Activated CD4-positive, alpha-beta T cell treated with anti-CD3 and anti-CD28 coated beads, Interleukin-2, amount 10 ng/mL, durations not matched to agents 7 days and 5 days (primary cell): ENCODE measurements at regions not wholly inside any gene's neighbourhood (a gene's known extent, or its start where the extent isn't known, plus 50 kb on each side); places are given as distances from the start of the nearest gene placed in this dataset.

Experiments used
- CTCF ChIA-PET: fragments of 350-600 bp; sonication (Branson Sonifier 250); formaldehyde crosslinking; loops from one replicate; lab custom pipeline; 2021; ENCODE audit warnings: antibody characterized with exemption; lab: Charles Lee
- POLR2A ChIA-PET: fragments of 350-600 bp; sonication (Branson Sonifier 250); formaldehyde crosslinking; loops from one replicate; lab custom pipeline; 2021; ENCODE audit warnings: antibody characterized with exemption; lab: Charles Lee
- DNase-seq: peaks from one replicate; pipeline ENCODE4 v3.0.0-alpha.2; 2020
- H3K27ac Mint-ChIP-seq: one replicate; pipeline ENCODE4 v1.8.0; 2021; ENCODE audit warnings: mild to moderate bottlenecking, moderate library complexity, mixed read lengths
- H3K27me3 Mint-ChIP-seq: one replicate; pipeline ENCODE4 v1.8.0; 2021; ENCODE audit warnings: mixed read lengths
- H3K36me3 Mint-ChIP-seq: one replicate; pipeline ENCODE4 v1.8.0; 2021; ENCODE audit warnings: low read depth, mixed read lengths
- H3K4me1 Mint-ChIP-seq: one replicate; pipeline ENCODE4 v1.8.0; 2021; ENCODE audit warnings: mixed read lengths
- H3K4me3 Mint-ChIP-seq: one replicate; pipeline ENCODE4 v1.8.0; 2021; ENCODE audit warnings: mild to moderate bottlenecking, moderate library complexity, mixed read lengths
- H3K9me3 Mint-ChIP-seq: one replicate; pipeline ENCODE4 v1.8.0; 2021; ENCODE audit warnings: mixed read lengths

DNA sequence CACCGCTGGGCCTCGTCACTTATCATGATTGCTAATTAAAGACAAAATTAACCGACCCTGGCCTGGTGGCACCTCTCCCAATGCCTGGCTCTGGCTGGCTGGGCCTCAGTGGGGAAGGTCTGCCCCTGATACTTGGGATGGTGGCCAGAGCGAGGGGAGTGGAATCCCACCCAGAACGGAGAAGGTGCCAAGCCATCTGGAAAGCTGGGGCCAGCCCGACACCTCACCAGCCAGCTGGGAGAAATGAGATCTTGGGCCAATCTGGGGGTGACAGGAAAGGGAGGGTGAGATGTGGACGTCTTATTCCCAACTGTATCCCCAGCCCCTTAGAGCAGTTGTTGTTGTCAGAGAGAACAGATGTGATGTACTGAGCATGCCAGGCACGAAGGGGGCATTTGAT lies 215.0 kb upstream of the PWP1 start:
- no peak for DNase-seq
- Mint-ChIP-seq H3K36me3 (no peaks in the 10 kb centered on the region), H3K4me1 (peaks cover 15% of the 10 kb centered on the region), H3K27ac (no peak overlapping the region), H3K27me3 (no peaks in the 10 kb centered on the region), H3K4me3 (no peak overlapping the region), H3K9me3 (no peaks in the 10 kb centered on the region)
- ChIA-PET CTCF (no interaction called here), POLR2A (no interaction called here)

DNA sequence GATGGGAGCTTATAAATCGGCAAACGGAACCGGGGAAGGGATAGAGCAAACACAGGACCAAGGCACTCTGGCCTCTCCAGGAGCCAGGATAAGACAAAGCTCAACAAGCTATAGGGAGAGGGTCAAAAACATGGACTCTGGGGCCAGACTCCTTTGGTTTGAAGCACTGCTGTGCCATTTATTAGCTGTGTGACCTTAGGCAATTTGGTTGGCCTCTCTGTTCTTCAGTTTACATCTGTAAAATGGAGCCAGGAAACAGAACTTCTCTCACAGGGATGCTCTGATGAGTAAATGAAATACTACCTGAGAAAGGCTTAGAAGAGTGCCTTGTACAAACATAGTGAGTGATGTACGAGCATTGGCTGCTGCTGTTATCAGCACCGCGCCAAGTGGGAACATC lies 213.3 kb upstream of the PWP1 start:
- Mint-ChIP-seq H3K9me3 (no peaks in the 10 kb centered on the region), H3K27ac (no peak overlapping the region), H3K27me3 (no peaks in the 10 kb centered on the region), H3K36me3 (no peaks in the 10 kb centered on the region), H3K4me1 (peaks cover 21% of the 10 kb centered on the region), H3K4me3 (no peak overlapping the region)
- POLR2A ChIA-PET, result no interaction called here
- CTCF ChIA-PET, result interaction anchor here (1.6 kb wide), 1 partner anchor 12 kb away, joined by 5 read pairs; no protein-coding TSS in a partner anchor
- DNase-seq, result no peak

DNA sequence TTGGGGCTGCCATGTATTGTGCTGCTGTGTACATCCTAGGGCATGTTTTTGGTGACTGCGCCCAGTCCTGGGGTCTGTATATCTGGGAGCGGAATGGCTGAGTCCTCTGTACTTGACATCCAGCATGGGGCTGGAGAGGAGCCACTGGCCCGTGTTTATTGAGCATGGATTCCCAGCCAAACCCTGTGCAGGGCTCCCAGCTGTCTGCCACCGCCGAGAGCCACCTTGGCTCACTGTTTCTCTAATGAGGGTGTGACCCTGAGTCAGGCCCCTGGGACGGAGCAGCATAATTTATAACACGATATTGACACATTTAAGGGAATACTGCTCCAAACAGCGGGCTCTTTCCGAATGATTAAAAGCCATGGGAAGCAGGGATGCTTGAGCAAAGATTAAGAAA lies 211.5 kb upstream of the PWP1 start:
- POLR2A ChIA-PET, result no interaction called here
- Mint-ChIP-seq H3K36me3 (no peaks in the 10 kb centered on the region), H3K4me3 (no peak overlapping the region), H3K27me3 (no peaks in the 10 kb centered on the region), H3K9me3 (no peaks in the 10 kb centered on the region), H3K27ac (no peak overlapping the region), H3K4me1 (peaks cover 17% of the 10 kb centered on the region)
- DNase-seq, result no peak
- CTCF ChIA-PET, result no interaction called here

DNA sequence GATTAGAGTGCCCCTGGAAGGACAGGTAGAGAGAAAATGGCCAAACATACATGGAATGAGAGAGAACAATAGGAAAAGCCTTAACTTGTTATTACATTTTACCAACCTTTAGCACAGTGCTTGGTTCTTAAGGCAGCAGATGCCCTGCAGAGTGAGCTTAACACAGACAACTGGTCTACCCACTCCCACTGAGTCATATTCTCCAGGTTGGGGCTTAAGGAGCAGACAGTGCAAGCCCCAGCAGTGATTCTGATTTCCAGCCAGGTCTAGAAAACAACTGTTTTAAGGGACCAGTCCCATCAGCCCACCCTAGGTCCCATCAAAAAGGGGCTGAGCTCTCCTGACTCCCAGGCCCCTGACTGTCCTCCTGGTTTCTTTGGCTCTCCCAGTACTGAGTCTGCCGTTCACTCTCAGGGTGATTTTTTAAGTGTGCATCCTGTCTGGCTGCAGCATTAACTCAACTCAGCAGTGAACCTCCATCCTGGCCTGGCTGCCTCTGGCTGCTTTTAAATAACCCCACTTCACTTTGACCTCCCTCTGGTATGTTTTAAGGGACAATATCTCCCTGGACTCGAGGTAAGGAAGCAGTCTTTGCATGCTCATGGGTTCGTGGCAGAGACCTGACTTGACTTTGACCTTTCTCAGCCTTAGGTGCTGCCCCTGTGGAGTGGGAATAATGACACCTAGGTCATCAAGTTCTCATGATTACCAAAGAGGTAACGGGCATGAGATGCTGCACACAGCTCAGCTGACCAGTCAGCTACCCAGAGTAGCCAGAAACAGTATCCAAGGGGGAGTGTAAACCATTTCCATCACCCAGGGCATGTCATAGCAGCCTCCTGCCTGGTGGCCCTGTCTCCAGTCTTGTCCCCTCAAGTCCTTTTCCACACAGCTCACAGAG lies 210.7 kb upstream of the PWP1 start:
- ChIA-PET POLR2A (interaction anchor here (0.7 kb wide), 1 partner anchor 123 kb away, joined by 9 read pairs; no protein-coding TSS in a partner anchor), CTCF (interaction anchor here (0.9 kb wide), 1 partner anchor 310 kb away, joined by 3 read pairs; no protein-coding TSS in a partner anchor)
- Mint-ChIP-seq H3K4me1 (peaks cover 17% of the 10 kb centered on the region), H3K36me3 (no peaks in the 10 kb centered on the region), H3K27me3 (no peaks in the 10 kb centered on the region), H3K9me3 (no peaks in the 10 kb centered on the region), H3K4me3 (no peak overlapping the region), H3K27ac (no peak overlapping the region)
- DNase-seq, result no peak

DNA sequence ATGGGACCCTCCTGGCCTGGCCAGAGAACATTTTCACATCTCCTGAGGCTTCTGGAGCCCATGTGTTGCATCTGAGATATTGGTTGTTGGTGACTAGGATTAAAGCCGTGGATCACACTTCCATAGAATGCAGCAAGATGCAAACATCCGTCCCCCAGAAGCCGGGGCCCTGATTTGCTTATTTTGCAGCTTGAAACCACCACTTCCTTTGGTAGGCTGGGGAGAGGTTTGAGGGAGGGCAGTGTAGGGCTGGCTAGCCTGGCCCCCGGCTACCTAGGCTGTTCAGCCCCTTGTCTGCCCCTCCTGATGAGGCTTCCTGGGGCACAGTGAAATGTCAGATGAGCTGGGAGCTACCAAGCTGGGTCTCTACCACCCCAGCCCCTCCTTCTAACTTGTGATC lies 209.7 kb upstream of the PWP1 start:
- ChIA-PET CTCF (interaction anchor here (0.9 kb wide), 1 partner anchor 311 kb away, joined by 3 read pairs; no protein-coding TSS in a partner anchor), POLR2A (no interaction called here)
- Mint-ChIP-seq H3K4me3 (no peak overlapping the region), H3K27me3 (no peaks in the 10 kb centered on the region), H3K9me3 (no peaks in the 10 kb centered on the region), H3K27ac (no peak overlapping the region), H3K4me1 (peaks cover 17% of the 10 kb centered on the region), H3K36me3 (no peaks in the 10 kb centered on the region)
- DNase-seq, result no peak

DNA sequence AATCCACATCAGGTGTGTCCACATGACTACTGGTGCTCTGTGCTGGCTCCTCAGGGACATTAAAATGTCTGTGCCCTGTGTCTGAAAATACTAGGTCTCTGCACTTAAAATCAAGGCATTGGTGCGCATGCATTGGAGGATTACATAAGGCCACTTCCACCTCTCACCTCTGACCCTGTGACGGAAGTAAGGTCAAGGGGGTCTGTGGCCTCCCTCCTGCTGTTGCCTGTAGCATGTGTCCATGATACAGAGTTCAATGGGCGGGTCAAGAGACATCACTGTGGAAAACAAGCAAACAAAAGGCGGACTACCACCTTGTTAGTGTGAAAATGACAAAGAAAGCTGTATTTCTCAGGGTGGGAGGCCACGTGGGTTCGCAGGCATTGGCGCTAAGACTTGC lies 208.6 kb upstream of the PWP1 start:
- Mint-ChIP-seq H3K27ac (no peak overlapping the region), H3K4me1 (peaks cover 17% of the 10 kb centered on the region), H3K27me3 (no peaks in the 10 kb centered on the region), H3K36me3 (no peaks in the 10 kb centered on the region), H3K9me3 (no peaks in the 10 kb centered on the region), H3K4me3 (no peak overlapping the region)
- DNase-seq, result no peak
- CTCF ChIA-PET, result interaction anchor here (1.0 kb wide), 1 partner anchor 35 kb away, joined by 3 read pairs; no protein-coding TSS in a partner anchor
- POLR2A ChIA-PET, result no interaction called here

DNA sequence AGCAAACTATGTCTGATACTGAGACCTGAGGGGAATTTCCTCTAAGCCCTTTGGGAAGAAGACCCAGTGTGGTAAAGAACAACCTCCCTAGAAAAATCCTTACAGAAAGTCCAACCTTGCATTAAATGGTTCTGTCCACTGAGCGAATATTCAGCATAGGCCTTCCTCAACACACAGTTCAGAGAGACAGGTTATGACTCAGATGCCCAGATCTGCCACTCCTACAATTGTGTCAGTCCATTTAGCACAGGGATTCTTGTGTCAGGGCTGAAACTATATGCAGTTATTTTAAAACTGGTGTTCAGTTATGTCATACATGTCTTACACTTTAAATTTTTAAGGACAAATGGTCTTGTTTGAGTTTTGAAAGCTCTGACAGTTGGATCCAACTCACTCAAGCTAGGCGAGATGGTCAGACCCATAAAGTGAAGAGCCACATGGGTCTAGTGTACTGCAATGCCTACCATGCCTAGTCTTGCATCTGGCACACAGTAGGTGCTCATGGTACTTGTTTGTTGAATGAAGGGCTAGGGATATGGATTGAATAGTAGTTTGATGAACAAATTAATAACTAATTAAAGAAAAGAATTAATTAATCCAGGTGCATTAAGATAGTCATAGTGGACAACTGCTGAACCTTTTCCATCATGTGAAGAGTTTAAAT lies 207.5 kb upstream of the PWP1 start:
- POLR2A ChIA-PET, result no interaction called here

DNA sequence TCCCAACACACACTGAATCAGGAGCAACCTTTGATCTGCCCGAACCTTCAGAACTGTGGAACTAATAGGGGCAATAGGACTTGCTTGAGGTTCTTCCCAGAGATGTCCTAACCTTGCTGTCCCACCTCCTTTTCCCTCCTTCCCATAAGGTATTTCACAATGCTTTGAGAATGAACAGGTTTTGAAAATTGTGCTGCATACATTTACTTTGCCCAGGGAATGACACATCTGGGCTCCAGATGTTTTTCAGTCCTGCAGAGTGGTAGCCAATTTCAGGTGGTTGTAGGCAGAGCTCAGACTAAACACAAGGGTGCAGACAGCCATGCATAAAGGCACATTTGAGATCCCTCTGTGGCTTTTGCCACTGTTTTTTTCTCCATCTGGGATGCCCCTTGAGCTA lies 206.7 kb upstream of the PWP1 start:
- Mint-ChIP-seq H3K27ac (no peak overlapping the region), H3K36me3 (no peaks in the 10 kb centered on the region), H3K4me3 (no peak overlapping the region), H3K4me1 (peaks cover 17% of the 10 kb centered on the region), H3K27me3 (no peaks in the 10 kb centered on the region), H3K9me3 (no peaks in the 10 kb centered on the region)
- CTCF ChIA-PET, result interaction anchor here (0.6 kb wide), 1 partner anchor 119 kb away, joined by 3 read pairs; no protein-coding TSS in a partner anchor
- no peak for DNase-seq
- POLR2A ChIA-PET, result no interaction called here

More for the DNA sequence above, 207.5 kb upstream of the PWP1 start:
- no peaks in the 10 kb centered on the region for H3K9me3 Mint-ChIP-seq
- peaks cover 17% of the 10 kb centered on the region for H3K4me1 Mint-ChIP-seq
- CTCF ChIA-PET, result interaction anchor here (1.0 kb wide), 1 partner anchor 36 kb away, joined by 3 read pairs; no protein-coding TSS in a partner anchor
- H3K4me3 Mint-ChIP-seq, result no peak overlapping the region
- H3K27ac Mint-ChIP-seq, result no peak overlapping the region
- H3K27me3 Mint-ChIP-seq, result no peaks in the 10 kb centered on the region
- DNase-seq, result no peak
- no peaks in the 10 kb centered on the region for H3K36me3 Mint-ChIP-seq

DNA sequence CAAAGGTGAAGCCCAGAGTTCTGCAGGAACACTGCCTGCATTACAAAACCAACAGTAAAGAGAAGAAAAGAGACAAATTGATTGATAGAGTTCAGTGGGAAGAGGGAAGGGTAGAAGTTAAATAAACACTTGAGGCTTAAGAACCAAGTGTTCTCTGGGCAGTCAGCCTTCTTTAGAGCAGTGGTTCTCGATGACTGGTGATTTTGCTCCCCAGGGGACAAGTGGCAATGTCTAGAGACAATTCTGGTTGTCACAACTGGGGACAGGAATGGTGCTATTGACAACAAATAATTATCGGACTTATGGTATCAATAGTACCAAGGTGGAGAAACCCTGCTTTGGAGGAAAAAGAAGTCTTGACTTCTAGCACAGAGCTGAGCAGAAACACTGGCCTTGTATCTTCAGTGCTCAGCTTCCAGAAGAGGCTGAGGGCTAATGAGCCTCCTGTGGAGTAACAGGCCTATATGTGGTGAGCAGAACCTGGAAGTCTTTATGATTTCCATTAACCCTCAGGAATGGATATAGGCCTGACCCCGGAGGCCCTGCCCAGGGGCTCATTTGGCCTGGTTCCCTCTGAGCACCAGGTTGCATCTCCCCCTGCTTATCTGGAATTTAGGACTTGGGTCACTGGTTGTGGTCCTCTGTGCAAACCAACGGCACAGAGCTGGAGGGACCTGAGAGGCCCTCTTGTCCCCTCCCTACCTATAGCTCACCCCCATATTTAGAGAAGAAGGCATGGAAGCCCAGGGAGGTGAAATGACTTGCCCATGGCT lies 204.6 kb upstream of the PWP1 start:
- CTCF ChIA-PET, result interaction anchor here (0.7 kb wide), 1 partner anchor 446 kb away, joined by 4 read pairs; no protein-coding TSS in a partner anchor
- Mint-ChIP-seq H3K27me3 (no peaks in the 10 kb centered on the region), H3K4me3 (no peak overlapping the region), H3K9me3 (no peaks in the 10 kb centered on the region), H3K4me1 (peaks cover 6% of the 10 kb centered on the region), H3K36me3 (no peaks in the 10 kb centered on the region), H3K27ac (no peak overlapping the region)
- POLR2A ChIA-PET, result no interaction called here
- no peak for DNase-seq

DNA sequence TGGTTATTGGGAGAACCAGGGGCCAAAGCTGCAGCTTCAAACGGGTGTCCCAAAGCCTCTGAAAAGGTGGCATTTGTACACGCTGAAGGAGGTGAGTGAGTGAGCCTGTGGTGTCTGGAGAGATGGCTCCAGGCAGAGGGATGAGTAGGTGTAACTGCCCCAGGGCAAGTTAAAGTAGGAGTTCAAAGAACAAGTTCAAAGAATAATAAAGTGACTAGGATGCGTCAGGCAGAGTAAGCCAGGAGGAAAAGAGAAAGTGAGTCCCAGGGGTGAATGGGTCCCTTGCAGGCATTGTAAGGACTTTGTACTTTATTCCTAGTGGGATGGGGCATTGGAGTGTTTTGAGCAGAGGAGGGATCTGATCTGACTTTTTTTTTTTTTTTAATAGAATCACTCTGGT lies 201.4 kb upstream of the PWP1 start:
- no peak for DNase-seq
- peaks cover 13% of the 10 kb centered on the region for H3K4me1 Mint-ChIP-seq
- H3K36me3 Mint-ChIP-seq, result no peaks in the 10 kb centered on the region
- no peaks in the 10 kb centered on the region for H3K9me3 Mint-ChIP-seq
- ChIA-PET CTCF (interaction anchor here (1.5 kb wide), 1 partner anchor 12 kb away, joined by 5 read pairs; no protein-coding TSS in a partner anchor), POLR2A (no interaction called here)
- H3K27ac Mint-ChIP-seq, result no peak overlapping the region
- H3K27me3 Mint-ChIP-seq, result no peaks in the 10 kb centered on the region
- H3K4me3 Mint-ChIP-seq, result no peak overlapping the region

DNA sequence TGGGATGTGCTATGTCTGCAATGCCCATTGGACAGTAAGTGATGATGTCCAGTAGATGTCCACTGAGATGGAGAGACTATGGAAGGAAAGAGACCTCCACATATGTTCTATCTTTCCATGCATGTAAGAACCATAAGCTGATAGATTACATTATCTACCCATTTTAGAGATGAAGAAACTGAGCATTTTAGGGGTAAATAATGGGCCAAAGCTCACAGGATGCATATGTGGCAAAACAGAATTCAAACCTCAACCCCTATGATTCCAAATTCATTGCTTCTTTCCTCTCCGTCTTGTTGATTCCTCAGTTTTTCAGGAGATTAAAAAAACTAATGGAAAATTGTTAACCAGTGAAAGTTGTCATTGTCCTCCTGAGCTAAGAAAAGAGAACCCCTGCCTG lies 200.7 kb upstream of the PWP1 start:
- Mint-ChIP-seq H3K27ac (no peak overlapping the region), H3K4me1 (peaks cover 13% of the 10 kb centered on the region), H3K36me3 (no peaks in the 10 kb centered on the region), H3K4me3 (no peak overlapping the region), H3K9me3 (no peaks in the 10 kb centered on the region), H3K27me3 (no peaks in the 10 kb centered on the region)
- ChIA-PET CTCF (interaction anchor here (1.5 to 2.0 kb wide), 2 partner anchors 10 to 13 kb away, joined by 4 to 5 read pairs; no protein-coding TSS in a partner anchor), POLR2A (no interaction called here)
- no peak for DNase-seq

DNA sequence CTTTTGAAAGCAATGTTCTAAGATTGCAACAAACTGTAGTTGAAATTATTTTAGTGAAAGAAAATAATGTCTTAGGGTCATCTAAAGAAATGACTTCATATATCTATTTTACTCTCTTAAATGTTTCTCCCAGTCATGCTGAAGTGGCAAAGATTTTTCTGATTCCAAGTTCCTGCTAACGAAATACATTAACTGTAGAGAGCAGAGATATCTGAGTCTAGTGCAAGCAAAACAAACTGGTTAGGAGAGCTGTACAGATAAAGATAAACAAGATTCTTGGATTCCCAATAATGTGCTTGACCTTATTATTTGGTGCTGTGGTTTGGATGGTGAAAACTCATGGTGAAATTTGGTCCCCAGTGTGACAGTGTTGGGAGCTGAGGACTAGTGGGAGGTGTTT lies 199.9 kb upstream of the PWP1 start:
- Mint-ChIP-seq H3K27me3 (no peaks in the 10 kb centered on the region), H3K4me3 (no peak overlapping the region), H3K9me3 (no peaks in the 10 kb centered on the region), H3K36me3 (no peaks in the 10 kb centered on the region), H3K4me1 (peaks cover 13% of the 10 kb centered on the region), H3K27ac (no peak overlapping the region)
- DNase-seq, result no peak
- POLR2A ChIA-PET, result no interaction called here
- CTCF ChIA-PET, result interaction anchor here (2.0 kb wide), 1 partner anchor 9 kb away, joined by 4 read pairs; no protein-coding TSS in a partner anchor
